ENCODE measurements at regions not wholly inside any gene's neighbourhood (a gene's known extent, or its start where the extent isn't known, plus 50 kb on each side); places are given as distances from the start of the nearest gene placed in this dataset.
"Not testable (repeated sequence)": the region's sequence is repeated elsewhere in the genome, so short reads cannot be mapped to it uniquely, and the experiment has no call there.

DNA sequence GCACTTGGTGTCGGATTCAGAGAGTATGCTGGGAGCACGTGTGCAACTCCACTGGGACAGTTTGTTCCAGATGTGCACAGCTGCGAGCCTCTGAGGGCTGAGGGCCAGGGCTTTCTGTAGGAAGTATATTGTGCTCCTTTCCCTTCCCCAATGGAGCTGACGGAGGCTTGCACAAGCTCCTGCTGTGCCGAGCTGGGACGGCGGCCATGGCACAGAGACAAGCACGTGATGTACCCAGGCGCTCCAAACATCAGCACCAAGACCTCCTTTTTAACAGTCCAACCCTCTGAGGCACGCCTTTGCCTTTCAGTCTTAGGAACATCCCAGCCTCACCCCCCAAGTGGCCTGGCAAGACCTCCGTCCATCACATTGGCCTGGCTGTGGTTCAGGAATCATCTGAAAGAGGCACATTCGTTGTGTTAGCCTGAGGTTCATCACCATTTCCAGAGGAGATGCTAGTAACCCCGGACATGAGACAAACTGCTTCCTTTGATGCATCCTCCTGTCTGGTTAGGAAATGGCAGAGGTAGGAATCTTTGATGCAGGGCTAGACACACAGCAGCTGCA lies 339.2 kb upstream of the KAZN start:
- DNase-seq (ENCODE audit: low read depth in 2 of 2): no peak

DNA sequence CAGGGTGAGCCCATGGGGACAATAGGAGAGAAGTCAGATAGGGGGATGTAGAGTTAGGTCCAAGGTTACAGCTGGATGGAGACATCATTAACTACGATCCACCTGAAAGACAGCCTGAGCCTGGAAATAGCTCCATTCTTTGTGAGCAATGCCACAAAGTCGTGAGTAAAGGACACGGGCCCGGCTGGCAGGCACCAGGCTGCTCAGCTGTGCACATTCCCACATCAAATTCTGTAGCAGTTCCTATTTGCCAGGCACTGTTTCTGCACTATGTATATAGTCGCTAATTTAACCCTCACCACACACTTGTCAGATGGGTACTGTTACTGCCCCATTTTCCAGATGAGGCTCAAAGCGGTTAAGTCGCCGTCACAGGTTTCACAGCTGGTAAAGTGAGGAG lies 338.0 kb upstream of the KAZN start:
- no peak for DNase-seq (ENCODE audit: low read depth in 2 of 2)

DNA sequence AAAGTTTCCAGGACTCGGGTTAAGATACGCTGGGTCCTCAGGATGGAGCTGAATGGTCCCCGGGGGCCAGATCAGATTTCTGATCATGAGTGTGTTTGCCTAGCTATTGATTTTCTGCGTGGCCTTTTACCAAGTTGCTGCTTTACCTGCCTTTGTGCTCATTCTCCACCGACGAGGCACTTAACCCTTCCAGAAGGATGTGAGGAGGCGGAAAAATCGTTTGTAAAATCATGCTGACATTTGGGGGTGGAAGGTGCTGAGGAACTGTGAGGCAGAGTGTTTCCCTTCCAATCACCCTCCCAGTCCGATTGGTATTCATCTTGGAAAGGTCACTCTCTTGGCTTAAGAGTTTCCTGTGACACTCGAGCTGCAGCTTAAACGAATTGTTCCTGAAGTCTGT lies 337.1 kb upstream of the KAZN start:
- DNase-seq (ENCODE audit: low read depth in 2 of 2): no peak

GRCh38 chr1:14262637-14263036 lies 335.8 kb upstream of the KAZN start:
- no peak for DNase-seq (ENCODE audit: low read depth in 2 of 2)

DNA sequence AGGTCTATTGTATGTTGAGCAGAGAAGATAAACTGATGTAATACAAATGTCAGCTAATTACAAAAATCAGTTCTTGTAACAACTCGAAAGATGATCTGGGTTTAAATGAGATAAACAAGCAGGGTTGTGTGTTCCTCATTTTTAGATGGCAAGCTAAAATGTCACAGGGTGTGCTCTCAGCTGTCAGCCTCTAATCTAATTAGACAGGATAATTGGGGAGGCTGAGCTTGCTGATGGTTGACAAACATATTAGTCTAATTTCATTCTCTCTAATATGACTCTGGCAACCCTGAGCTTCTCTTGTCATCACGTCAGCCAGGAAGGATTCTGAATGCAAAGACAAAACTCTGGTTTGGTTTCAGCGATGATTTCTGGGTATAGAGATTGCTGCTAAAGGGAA lies 335.3 kb upstream of the KAZN start:
- DNase-seq (ENCODE audit: low read depth in 2 of 2): no peak

DNA sequence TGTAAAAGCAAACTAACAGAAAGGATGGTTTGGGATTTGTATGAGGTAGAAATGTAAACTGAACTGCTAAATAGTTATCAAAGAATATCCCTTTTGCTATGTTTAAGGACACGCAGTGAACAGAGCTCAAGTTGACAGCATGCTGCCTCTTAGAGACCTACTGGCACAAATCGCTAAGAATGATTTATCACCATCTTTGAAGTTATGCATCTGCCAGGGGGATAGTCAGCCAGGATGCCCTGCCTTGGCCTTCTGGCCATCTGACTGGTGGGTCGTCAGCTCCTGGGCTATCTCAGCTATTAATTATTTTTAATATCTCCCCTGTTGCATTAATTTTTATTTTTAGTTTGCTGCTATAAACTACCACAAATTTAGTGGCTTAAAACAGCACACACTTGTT lies 334.8 kb upstream of the KAZN start:
- DNase-seq (ENCODE audit: low read depth in 2 of 2): no peak

- no peak for DNase-seq (ENCODE audit: low read depth in 2 of 2)
Observed at GRCh38 chr1:14265495-14265894, 333.0 kb upstream of the KAZN start.

- no peak for DNase-seq (ENCODE audit: low read depth in 2 of 2)
Observed at GRCh38 chr1:14267991-14268390, 330.5 kb upstream of the KAZN start.

- no peak for DNase-seq (ENCODE audit: low read depth in 2 of 2)
Observed at GRCh38 chr1:14270821-14271220, 327.7 kb upstream of the KAZN start.

DNA sequence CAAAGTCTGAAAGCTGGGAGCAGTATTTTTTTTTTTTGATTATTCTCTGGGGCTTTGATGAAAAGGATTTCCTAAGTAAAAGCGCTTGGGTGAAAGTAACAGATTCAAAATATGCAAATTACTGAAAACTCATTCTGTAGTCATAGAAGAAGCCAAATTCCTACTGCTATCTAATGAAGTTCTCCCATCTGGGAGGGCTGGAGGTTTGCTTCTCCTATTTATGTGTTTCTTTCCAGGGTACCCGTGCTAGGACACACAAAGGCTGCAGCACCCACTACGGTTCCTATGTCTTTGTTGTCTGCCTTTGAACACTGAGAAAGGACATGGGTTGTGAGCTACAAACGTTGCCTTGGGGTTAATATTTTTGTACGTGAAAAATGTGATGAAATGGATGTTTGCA lies 324.7 kb upstream of the KAZN start:
- DNase-seq (ENCODE audit: low read depth in 2 of 2): no peak

GRCh38 chr1:14279891-14280290 lies 318.6 kb upstream of the KAZN start:
- DNase-seq (ENCODE audit: low read depth in 2 of 2): not testable (repeated sequence)

- DNase-seq (ENCODE audit: low read depth in 2 of 2): no peak
Observed at GRCh38 chr1:14280909-14281308, 317.6 kb upstream of the KAZN start.

DNA sequence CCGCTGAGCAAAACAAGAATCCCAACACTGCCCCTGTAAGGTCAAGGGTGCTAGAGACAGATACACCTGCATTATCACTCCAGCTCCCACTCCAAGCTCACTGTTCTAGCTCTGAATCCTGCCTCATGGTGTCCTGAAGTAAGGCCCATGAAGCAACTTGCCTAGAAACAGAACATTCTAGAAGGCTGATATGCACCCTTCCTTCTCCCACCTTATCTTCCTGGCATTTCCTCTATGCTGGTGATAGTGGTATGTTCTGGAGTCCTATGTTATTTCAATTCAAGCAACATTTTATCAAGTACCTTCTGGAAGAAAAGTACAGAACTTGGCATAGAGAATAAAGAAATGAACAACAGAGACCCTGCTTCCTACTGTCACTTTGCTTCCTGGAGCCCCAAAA lies 317.1 kb upstream of the KAZN start:
- no peak for DNase-seq (ENCODE audit: low read depth in 2 of 2)

- DNase-seq (ENCODE audit: low read depth in 2 of 2): no peak
Observed at GRCh38 chr1:14282707-14283106, 315.8 kb upstream of the KAZN start.

DNA sequence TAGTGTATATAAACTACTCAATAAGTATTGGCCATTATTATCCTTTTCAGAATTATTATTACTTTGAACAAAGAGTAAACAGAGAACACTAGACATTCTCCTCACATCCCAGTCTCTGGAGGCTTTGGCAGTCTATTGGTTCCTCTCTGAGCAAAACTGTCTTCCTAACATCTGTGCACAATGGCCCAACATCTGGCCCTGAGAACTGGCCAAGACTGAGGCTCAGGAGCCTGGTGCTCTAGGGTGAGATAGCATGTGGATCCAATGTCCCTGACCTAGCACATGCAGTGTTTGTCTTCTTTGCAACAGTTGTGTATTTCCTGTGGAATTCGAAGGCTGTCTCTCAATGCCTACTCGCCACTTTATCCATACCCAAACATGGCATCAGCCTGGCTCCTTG lies 313.2 kb upstream of the KAZN start:
- no peak for DNase-seq (ENCODE audit: low read depth in 2 of 2)

DNA sequence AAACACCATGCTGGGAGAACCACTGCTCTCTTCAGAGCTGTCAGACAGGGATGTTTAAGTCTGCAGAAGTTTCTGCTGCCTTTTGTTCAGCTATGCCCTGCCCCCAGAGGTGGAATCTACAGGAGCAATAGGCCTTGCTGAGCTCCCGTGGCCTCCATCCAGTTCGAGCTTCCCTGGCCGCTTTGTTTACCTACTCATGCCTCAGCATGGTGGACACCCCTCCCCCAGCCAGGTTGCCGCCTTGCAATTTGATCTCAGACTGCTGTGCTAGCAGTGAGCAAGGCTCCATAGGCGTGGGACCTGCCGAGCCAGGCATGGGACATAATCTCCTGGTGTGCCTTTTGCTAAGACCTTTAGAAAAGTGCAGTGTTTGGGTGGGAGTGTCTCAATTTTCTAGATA lies 307.3 kb upstream of the KAZN start:
- DNase-seq (ENCODE audit: low read depth in 2 of 2): not testable (repeated sequence)

- DNase-seq (ENCODE audit: low read depth in 2 of 2): no peak
Observed at GRCh38 chr1:14292520-14292919, 306.0 kb upstream of the KAZN start.

DNA sequence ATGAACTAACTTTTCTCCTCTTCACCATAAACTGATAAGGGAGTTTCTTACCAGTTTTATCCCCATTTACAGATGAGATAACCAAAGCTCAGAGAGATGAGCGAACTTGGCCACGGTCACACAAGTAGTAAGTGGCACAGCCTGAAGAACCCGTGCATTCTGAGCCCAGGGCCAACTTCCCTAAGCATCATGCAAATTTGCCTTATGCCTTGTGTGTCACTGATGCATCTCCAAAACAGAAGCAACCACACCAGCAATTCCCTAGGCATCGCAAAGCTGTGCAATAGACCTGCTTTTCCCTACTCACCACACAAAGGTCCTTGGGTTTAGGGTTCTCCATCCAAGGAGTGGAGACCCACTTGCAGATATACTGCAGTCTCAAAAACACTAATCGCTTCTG lies 304.5 kb upstream of the KAZN start:
- DNase-seq (ENCODE audit: low read depth in 2 of 2): no peak

DNA sequence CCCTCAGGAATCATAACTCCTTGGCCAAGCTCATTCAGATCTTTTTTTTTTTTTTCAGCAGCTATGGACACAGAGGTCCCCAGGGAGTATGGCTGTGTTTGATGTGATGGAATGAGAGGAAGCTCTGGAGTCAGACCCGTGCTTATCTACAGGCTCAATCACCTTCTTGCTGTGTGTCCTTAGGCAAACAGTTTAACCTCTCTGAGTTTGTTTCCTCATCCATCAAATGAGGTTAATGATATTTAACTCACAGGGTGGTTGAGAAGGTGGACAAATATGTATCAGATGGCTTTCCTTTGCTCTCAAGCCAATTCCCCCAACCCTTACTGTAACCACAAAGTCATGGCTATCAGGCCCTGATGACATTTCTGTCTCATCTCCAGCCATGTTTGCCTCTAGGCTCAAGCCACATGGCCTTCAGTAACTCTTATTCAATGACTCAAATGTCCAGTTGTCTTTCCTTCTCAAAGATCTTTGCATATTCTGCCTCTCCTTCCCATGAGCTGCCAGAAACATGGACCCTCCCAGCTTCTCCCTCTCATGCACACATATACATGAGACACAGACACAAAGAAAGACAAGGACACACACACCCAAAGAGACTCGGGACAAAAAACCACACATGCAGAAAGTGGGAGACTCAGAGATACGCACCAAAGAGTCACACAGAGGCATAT lies 303.5 kb upstream of the KAZN start:
- no peak for DNase-seq (ENCODE audit: low read depth in 2 of 2)

DNA sequence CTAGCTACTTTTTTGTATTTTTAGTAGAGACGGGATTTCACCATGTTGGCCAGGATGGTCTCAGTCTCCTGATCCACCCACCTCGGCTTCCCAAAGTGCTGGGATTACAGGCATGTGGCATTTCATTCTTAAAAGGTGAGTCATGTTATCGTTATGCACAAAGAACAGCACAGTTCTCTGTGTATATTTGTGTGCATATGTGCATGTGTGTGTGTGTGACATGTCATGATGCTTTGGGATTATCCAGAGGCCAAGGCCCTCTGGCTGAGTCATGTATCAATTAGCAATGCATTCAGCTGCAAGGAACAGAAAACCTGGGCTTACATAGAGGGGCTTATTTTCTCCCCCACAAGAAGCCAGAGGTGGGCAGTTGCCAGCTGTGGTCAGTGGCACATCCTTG lies 301.7 kb upstream of the KAZN start:
- no peak for DNase-seq (ENCODE audit: low read depth in 2 of 2)

- DNase-seq (ENCODE audit: low read depth in 2 of 2): no peak
Observed at GRCh38 chr1:14297356-14297755, 301.1 kb upstream of the KAZN start.

- DNase-seq (ENCODE audit: low read depth in 2 of 2): no peak
Observed at GRCh38 chr1:14298806-14299205, 299.7 kb upstream of the KAZN start.

DNA sequence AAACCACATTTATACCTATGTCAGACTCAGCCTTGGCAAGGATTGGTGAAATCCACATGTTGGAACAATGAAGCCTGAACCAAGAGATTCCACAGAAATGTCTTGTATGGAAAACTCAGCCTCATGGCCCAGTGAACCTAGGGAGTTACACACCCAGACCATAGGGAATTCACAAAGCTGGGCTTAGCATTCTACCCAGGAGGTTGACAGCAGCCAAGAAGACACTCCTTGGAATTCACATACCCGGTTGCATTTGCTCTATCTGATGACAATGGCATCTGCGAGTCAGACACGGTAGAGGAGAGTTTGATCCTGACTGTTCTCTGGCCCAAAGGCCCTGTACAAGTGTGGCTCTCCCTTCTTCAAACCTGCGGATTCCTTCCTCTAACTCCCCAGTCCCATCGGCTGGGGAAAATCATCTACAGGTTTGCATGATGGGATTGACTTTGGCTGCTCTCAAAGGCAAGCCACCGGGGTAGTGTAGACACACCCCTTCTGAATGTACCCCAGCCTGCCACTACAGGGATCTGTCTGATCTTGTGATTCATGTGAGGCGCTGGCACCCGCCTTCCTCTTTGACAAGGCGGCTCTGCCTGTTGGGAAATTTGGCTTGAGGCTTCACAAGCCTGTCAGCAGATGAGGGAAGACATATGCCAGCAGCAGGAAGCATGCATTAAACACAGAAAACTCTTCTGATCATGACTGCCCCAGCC lies 297.3 kb upstream of the KAZN start:
- DNase-seq (ENCODE audit: low read depth in 2 of 2): no peak

GRCh38 chr1:14301704-14302024 lies 296.8 kb upstream of the KAZN start:
- DNase-seq (ENCODE audit: low read depth in 2 of 2): no peak

Data from stimulated activated CD8-positive, alpha-beta memory T cell treated with anti-CD3 and anti-CD28 coated beads, Interleukin-2, amount 100 ng/mL, for 1 hour (primary cell).